Activated CD4-positive, CD25-positive, alpha-beta regulatory T cell (primary cell): ENCODE measurements at regions not wholly inside any gene's neighbourhood (a gene's known extent, or its start where the extent isn't known, plus 50 kb on each side); places are given as distances from the start of the nearest gene placed in this dataset.

Experiments
- DNase-seq, 4 experiments: peaks; one replicate each; lab custom pipeline; 2025; lab: John Stamatoyannopoulos, UW

- DNase-seq: no peak
Measured at GRCh38 chr2:37865640-37866039, 59.4 kb upstream of the RMDN2 start.

GRCh38 chr2:37866171-37866934, 58.7 kb upstream of the RMDN2 start:
- DNase-seq: no peak

GRCh38 chr2:37867166-37867565, 57.9 kb upstream of the RMDN2 start:
- DNase-seq: no peak

- DNase-seq: no peak
Measured at GRCh38 chr2:37868866-37869265, 56.2 kb upstream of the RMDN2 start.

GRCh38 chr2:37869304-37869703, 55.8 kb upstream of the RMDN2 start:
- DNase-seq: no peak

GRCh38 chr2:37869771-37870170, 55.3 kb upstream of the RMDN2 start:
- DNase-seq: no peak

- DNase-seq: no peak
Measured at GRCh38 chr2:37870829-37871228, 54.3 kb upstream of the RMDN2 start.

GRCh38 chr2:37871456-37872191, 53.5 kb upstream of the RMDN2 start:
- no peak for DNase-seq

GRCh38 chr2:37872192-37872750, 52.8 kb upstream of the RMDN2 start:
- no peak for DNase-seq

- no peak for DNase-seq
Measured at GRCh38 chr2:37873229-37873628, 51.9 kb upstream of the RMDN2 start.

GRCh38 chr2:37873749-37874330, 51.2 kb upstream of the RMDN2 start:
- DNase-seq: no peak

GRCh38 chr2:37874470-37874869, 50.6 kb upstream of the RMDN2 start:
- DNase-seq: no peak
